H1 (cell line): ENCODE measurements at regions not wholly inside any gene's neighbourhood (a gene's known extent, or its start where the extent isn't known, plus 50 kb on each side); places are given as distances from the start of the nearest gene placed in this dataset.

ENCODE experiments used
- CTCF ChIP-seq, 3 experiments: IDR thresholded peaks; 1 replicate in 2 of 3; 2 replicates in 1 of 3; pipeline versions ENCODE4 v1.5.1 to v1.6.1; 2011; ENCODE audit warnings: low read length in 3 of 3, mild to moderate bottlenecking in 3 of 3, inconsistent platforms in 2 of 3, low read depth in 1 of 3, moderate library complexity in 1 of 3; ENCODE audit not compliant: insufficient read depth in 1 of 3; ENCODE audit errors: control extremely low read depth in 1 of 3
- EZH2 ChIP-seq: fragments of 200-600 bp; sonication (generic); IDR thresholded peaks from 2 replicates; pipeline ENCODE4 v1.7.1; 2012; ENCODE audit warnings: low read depth, mild to moderate bottlenecking, moderate library complexity, low read length, inconsistent platforms; ENCODE audit not compliant: severe bottlenecking
- GABPA ChIP-seq: IDR thresholded peaks from 2 replicates; pipeline ENCODE4 v1.6.1; 2011; ENCODE audit warnings: mild to moderate bottlenecking, low read length, moderate library complexity, borderline replicate concordance; ENCODE audit not compliant: insufficient read depth
- POLR2A ChIP-seq, 2 experiments: IDR thresholded peaks; 1 replicate in 1 of 2; 2 replicates in 1 of 2; pipeline ENCODE4 v1.6.1; 2011; ENCODE audit warnings: low read depth in 2 of 2, low read length in 2 of 2, mild to moderate bottlenecking in 2 of 2; ENCODE audit errors: control extremely low read depth in 1 of 2

GRCh38 chr18:25737710-25738311 is 352.6 kb downstream of the SS18 start:
- TF ChIP-seq EZH2 (no peak), GABPA (no peak), CTCF (IDR thresholded peaks at IDR 0.05; ENCODE audit: control extremely low read depth in 1 of 3, insufficient read depth in 1 of 3, low read depth in 1 of 3, low read length in 3 of 3) (no peak), POLR2A (IDR thresholded peaks at IDR 0.05; ENCODE audit: control extremely low read depth in 1 of 2, low read depth in 2 of 2, low read length in 2 of 2) (no peak)
